Neutrophil (primary cell): ENCODE measurements at regions not wholly inside any gene's neighbourhood (a gene's known extent, or its start where the extent isn't known, plus 50 kb on each side); places are given as distances from the start of the nearest gene placed in this dataset.

Experiments used
- H3K27ac ChIP-seq: fragments of 200-600 bp; sonication (generic); 2 replicates; pipeline ENCODE4 v1.5.1; 2016; ENCODE audit warnings: mild to moderate bottlenecking, moderate library complexity
- H3K27me3 ChIP-seq: fragments of 200-600 bp; sonication (generic); 2 replicates; pipeline ENCODE4 v1.6.0; 2016; ENCODE audit warnings: mild to moderate bottlenecking
- H3K36me3 ChIP-seq: fragments of 200-600 bp; sonication (generic); 2 replicates; pipeline ENCODE4 v1.5.1; 2017
- H3K4me1 ChIP-seq, 2 experiments: fragments of 200-600 bp in 1 of 2; sonication (generic) in 1 of 2; 1 replicate in 1 of 2; 2 replicates in 1 of 2; pipeline versions ENCODE4 v1.5.1 to v1.6.1; 2013 to 2016; ENCODE audit warnings: low read depth in 1 of 2, low read length in 1 of 2, mild to moderate bottlenecking in 1 of 2, moderate library complexity in 1 of 2; ENCODE audit not compliant: control insufficient read depth in 1 of 2, insufficient read depth in 1 of 2
- H3K4me3 ChIP-seq, 2 experiments: fragments of 200-600 bp in 1 of 2; sonication (generic) in 1 of 2; 1 replicate in 1 of 2; 2 replicates in 1 of 2; pipeline ENCODE4 v1.5.1; 2013 to 2016; ENCODE audit warnings: low read depth in 1 of 2, low read length in 1 of 2, mild to moderate bottlenecking in 1 of 2, moderate library complexity in 1 of 2
- H3K9me3 ChIP-seq: fragments of 200-600 bp; sonication (generic); 2 replicates; pipeline ENCODE4 v1.5.1; 2016
- TF ChIP-seq, protein P1 (sequence below): fragments of 200-600 bp; sonication (generic); IDR thresholded peaks from 2 replicates; pipeline ENCODE4 v1.5.1; 2016; ENCODE audit warnings: antibody characterized with exemption

DNA sequence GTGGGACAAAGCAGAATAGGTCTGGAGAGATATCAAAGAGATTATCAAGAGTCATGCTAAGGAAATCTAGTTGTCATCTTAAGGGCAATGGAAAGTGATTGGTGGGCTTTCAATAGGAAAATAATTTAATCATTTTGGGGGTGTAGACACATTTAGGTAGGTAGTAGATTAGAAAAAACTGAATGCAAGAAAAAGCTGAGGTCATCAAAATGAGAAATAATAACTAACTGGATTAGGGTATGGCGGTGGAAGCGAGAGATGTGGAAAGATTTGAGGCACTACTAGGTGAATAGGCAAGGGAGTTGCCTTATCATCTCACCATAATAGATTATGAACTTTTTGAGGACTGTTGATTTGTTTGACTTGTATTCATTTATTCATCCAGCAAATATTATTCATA is 393.2 kb upstream of the ZNF608 start:
- no peak overlapping the region for H3K27ac ChIP-seq
- H3K4me3 ChIP-seq: no peak overlapping the region
- no peaks in the 10 kb centered on the region for H3K27me3 ChIP-seq
- no peaks in the 10 kb centered on the region for H3K9me3 ChIP-seq
- TF ChIP-seq, protein P1, sequence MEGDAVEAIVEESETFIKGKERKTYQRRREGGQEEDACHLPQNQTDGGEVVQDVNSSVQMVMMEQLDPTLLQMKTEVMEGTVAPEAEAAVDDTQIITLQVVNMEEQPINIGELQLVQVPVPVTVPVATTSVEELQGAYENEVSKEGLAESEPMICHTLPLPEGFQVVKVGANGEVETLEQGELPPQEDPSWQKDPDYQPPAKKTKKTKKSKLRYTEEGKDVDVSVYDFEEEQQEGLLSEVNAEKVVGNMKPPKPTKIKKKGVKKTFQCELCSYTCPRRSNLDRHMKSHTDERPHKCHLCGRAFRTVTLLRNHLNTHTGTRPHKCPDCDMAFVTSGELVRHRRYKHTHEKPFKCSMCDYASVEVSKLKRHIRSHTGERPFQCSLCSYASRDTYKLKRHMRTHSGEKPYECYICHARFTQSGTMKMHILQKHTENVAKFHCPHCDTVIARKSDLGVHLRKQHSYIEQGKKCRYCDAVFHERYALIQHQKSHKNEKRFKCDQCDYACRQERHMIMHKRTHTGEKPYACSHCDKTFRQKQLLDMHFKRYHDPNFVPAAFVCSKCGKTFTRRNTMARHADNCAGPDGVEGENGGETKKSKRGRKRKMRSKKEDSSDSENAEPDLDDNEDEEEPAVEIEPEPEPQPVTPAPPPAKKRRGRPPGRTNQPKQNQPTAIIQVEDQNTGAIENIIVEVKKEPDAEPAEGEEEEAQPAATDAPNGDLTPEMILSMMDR: no peak
- no peaks in the 10 kb centered on the region for H3K4me1 ChIP-seq
- H3K36me3 ChIP-seq: no peaks in the 10 kb centered on the region

DNA sequence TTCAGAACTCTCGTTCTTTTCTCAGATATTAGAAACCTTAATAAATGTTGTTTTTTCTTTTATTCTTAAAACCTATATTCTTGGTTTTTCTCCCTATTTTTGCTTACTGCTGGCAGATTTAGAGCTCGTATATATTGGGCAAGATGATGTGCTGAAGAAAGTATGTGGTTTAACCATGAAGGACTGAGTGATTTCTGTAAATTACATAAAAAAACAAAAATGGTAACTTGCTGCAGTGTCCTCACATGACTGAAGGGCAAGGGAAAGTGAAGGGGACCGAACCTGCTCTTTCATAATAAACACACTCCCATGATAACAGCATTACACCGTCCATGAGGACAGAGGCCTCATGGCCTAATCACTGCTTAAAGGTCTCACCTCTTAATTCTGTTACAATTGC is 393.8 kb upstream of the ZNF608 start:
- no peaks in the 10 kb centered on the region for H3K36me3 ChIP-seq
- TF ChIP-seq, protein P1: no peak

DNA sequence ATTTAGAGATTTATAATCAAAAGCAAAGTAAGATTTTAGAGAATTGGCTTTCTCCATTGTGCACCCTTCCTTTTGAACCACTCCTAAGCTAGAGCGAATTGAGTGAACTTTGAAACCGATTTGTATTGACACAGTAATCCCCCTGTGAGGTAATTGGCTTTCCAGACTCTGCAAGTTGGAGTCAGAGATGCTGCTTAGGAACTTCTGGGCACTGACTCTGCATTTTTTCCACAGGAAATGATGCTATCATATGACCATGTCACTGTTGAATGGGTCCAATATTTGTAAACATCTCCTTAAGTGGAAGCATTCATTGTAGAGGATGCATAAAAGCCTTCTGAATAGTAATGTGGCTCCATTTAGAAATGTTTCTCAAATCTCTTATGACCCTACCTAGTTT is 394.4 kb upstream of the ZNF608 start:
- Histone ChIP-seq H3K36me3 (no peaks in the 10 kb centered on the region), H3K27me3 (no peaks in the 10 kb centered on the region), H3K27ac (no peak overlapping the region), H3K4me1 (no peaks in the 10 kb centered on the region), H3K4me3 (no peak overlapping the region), H3K9me3 (no peaks in the 10 kb centered on the region)
- TF ChIP-seq, protein P1: no peak

More for the DNA sequence above, 393.8 kb upstream of the ZNF608 start:
- H3K4me1 ChIP-seq: no peaks in the 10 kb centered on the region
- H3K27me3 ChIP-seq: no peaks in the 10 kb centered on the region
- no peak overlapping the region for H3K27ac ChIP-seq
- no peaks in the 10 kb centered on the region for H3K9me3 ChIP-seq
- H3K4me3 ChIP-seq: no peak overlapping the region

DNA sequence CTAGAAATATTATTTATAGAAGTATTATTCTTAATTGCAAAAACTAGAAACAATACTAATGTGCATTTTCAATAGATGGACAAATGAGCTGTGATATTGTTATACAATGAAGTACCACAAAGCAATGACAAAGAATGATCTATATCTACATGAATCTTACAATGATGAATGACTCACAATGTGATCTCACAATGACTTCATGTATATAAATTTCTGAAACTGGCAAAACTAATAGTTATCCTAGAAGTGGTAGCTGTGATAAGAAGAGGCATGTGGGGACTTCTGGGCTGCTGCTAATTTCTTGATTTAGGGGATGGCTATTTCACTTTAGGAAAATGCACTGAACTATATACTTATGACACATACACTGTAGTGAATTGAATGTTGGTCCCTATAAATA is 396.0 kb upstream of the ZNF608 start:
- no peak overlapping the region for H3K4me3 ChIP-seq
- no peaks in the 10 kb centered on the region for H3K9me3 ChIP-seq
- no peaks in the 10 kb centered on the region for H3K36me3 ChIP-seq
- no peaks in the 10 kb centered on the region for H3K27me3 ChIP-seq
- TF ChIP-seq, protein P1: no peak
- no peak overlapping the region for H3K27ac ChIP-seq
- H3K4me1 ChIP-seq: no peaks in the 10 kb centered on the region

DNA sequence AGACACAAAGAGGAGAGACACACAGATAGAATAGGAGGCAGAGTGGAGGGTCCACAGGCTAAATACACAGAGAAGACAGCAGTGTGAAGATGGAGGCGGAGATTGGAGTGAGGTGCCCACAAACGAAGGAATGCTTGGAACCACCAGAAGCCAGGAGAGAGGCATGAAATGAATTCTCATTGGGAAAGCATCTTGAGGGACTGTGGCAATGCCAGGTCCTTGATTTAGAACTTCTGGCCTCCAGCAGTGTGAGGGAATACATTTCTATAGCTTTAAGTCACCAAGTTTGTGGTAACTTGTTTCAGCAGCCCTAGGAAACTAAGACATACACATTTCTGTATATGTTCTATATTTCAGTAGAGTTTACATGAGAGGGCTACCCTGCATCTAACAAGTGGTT is 396.6 kb upstream of the ZNF608 start:
- Histone ChIP-seq H3K4me3 (no peak overlapping the region), H3K27ac (no peak overlapping the region), H3K27me3 (no peaks in the 10 kb centered on the region), H3K9me3 (no peaks in the 10 kb centered on the region), H3K4me1 (no peaks in the 10 kb centered on the region), H3K36me3 (no peaks in the 10 kb centered on the region)
- TF ChIP-seq, protein P1: no peak

DNA sequence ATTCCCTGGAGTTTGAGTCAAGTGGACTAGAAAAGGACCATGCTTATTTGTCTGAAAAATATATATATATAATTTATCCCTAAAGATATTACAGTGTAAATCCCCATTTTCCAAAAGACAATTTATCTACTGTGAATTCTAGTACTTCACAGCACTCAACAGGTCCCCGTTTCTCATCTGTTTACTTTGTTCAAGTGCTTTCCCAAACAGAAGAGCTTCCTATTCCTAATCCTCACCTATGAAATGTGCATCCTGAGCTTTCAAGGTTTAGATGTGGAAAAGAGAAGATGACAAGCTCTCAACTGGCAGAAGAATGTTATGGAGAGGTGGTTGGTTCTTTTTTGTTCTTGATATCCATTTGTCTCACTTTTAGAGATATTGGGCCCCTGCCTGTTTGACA is 401.6 kb upstream of the ZNF608 start:
- no peaks in the 10 kb centered on the region for H3K27me3 ChIP-seq
- TF ChIP-seq, protein P1: no peak
- no peaks in the 10 kb centered on the region for H3K36me3 ChIP-seq
- H3K4me1 ChIP-seq: no peaks in the 10 kb centered on the region
- no peak overlapping the region for H3K4me3 ChIP-seq
- H3K9me3 ChIP-seq: no peaks in the 10 kb centered on the region
- no peak overlapping the region for H3K27ac ChIP-seq
